HG02840 (cell line): ENCODE measurements at regions not wholly inside any gene's neighbourhood (a gene's known extent, or its start where the extent isn't known, plus 50 kb on each side); places are given as distances from the start of the nearest gene placed in this dataset.
"Not testable (repeated sequence)": the region's sequence is repeated elsewhere in the genome, so short reads cannot be mapped to it uniquely, and the experiment has no call there.

Experiments
- ATAC-seq: cut with Tn5 transposase; IDR thresholded peaks from one replicate; pipeline ENCODE4 v1.9.1; 2021; ENCODE audit warnings: mild to moderate bottlenecking, moderate library complexity, moderate number of reproducible peaks; ENCODE audit not compliant: unreplicated experiment, low FRiP score

DNA sequence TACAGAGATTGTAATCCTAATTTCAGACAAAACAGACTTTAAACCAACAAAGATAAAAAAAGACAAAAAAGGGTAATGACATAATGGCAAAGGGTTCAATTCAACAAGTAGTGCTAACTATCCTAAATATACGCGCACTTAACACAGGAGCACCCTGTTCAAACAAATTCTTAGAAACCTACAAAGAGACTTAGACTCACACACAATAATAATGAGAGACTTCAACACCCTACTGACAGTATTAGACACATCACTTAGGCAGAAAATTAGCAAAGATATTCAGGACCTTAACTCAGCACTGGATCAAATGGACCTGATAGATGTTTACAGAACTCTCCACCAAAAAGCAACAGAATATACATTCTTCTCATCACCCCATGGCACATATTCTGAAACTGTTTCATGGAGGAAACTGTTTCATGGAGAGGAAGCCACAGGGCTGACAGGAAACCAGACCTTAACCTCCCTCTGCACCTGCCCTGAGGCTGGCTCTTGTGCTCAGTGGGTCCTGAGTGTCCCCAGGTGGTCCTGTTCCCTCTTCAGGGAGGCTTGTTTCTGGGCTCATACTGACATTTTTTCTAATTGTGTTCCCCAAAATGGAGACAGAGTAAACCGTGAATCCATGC is 54.7 kb downstream of the OR4M2 start:
- ATAC-seq: not testable (repeated sequence)

DNA sequence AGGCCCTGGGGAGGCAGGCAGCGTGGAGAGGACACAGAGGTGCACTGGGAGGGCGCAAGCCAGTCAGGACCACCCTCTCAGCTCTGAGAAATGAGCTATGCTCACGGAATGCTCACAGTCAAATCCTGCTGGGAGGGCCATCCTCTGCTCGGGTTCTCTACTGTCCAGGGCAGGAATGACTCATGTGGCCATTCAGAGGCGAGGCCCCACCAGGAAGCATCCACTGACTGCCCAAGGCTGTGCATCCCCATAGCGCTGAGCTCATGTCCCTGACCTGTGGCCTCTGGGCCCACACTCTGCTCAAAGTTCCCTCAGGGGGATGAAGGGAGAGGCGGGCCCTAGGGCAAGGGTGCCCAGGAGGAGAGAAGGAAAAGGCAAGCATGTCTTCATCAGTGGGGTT is 57.2 kb downstream of the OR4M2 start:
- ATAC-seq: not testable (repeated sequence)

DNA sequence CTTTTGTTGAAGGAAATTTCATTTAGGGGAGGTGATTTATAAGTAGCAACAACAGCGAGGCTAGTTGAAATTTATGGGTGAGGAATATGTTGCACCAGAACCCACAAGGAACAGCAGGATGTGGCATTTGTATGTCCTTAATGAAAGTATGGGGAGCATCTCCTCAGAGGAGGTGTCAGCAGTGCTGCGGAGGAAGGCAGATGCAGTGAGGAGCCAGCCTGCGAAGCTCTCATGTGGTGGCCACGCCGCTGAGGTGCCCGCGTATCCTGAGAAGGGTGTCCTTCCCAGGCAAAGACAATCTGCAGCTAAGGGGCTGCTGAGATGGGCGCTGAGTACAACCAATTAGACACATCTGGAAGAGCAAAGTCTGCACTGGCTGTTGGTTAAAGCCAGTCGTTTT is 60.8 kb downstream of the OR4M2 start:
- not testable (repeated sequence) for ATAC-seq

DNA sequence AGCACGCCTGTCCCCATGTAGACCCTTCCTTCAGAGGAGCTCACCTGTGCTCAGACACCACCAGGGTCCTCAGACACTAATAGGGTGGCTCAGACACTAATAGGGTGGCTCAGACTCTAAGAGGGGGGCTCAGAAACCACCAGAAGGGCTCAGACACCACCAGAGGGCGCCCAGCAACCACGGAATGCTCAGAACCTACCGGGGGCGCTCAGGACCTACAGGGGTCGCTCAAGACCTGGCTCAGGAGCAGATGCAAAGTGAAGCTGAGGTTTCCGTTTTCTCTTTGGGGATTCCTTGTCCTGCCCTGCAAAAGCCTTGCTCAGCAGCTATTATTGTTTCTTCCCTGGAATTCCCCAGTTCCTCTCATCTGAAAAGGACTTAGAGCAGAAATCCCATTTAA is 67.8 kb downstream of the OR4M2 start:
- ATAC-seq: peak; percentile 80

DNA sequence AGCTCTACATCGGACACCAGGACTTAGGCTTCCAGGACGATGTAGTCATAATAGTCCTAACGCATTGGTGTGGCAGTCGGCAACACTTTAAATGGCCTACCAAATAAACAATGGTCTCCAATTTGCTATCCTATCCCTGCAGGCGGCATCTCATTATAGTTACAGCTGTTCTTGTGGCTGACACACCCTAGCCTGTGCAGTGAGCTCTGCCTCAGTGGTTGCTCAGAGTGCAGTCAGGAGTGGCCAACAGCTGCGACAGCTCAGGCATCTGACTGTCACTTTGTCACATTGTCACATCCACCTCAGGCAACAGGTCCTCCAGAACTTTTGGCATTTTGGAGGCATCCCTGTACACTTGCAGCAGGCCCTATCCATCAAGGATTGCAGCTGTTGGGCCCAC is 77.9 kb downstream of the OR4M2 start:
- ATAC-seq: not testable (repeated sequence)

DNA sequence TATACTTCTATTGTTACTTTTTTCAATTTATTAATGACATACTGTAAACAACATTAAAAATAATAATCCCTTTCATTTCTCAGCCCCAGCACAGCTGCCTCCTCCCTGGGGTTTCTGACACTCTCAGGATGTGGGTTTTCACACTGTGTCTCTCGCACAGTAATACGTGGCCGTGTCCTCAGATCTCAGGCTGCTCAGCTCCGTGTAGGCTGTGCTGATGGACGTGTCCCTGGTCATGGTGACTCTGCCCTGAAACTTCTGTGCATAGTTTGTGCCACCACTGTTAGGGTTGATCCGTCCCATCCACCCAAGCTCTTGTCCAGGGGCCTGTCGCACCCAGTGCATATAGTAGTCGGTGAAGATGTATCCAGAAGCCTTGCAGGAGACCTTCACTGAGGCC is 80.0 kb downstream of the OR4M2 start:
- peak; percentile 33 for ATAC-seq

DNA sequence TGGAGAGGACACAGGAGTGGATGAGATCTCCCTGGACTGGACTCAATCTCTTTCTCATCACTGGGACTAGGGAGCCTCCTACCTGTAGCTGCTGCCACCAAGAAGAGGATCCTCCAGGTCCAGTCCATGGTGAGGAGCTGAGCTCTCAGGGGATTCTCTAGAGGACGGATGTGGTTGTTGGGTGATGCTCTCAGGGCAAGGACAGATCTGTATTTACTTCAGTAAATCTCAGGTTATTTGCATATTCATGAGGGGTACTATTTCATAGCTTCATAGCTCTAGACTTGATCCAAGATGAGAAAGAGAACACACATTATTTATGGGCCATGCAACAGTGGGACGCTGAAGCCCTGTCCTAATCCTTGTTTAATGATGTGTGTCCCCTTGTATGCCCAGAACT is 80.4 kb downstream of the OR4M2 start:
- ATAC-seq: peak; percentile 83

DNA sequence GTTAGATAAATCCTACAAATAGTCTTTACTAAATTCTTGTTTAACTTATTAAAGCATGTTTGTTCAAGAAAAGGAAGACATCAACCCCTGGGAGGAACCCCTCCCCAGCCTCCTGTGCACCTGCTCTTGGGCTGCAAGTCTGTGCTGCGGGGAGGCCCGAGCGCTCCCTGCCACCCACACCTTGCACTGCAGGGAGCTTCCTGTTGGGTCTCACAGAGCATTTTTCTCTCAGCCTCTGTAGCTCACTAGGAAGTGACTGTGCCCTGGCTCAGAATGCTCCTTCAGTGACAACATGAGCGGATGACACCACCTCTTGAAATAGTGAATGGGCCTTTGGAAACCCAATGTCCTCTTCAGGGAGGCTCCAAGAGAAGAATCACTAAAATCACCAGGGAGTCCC is 81.1 kb downstream of the OR4M2 start:
- peak; percentile 59 for ATAC-seq

DNA sequence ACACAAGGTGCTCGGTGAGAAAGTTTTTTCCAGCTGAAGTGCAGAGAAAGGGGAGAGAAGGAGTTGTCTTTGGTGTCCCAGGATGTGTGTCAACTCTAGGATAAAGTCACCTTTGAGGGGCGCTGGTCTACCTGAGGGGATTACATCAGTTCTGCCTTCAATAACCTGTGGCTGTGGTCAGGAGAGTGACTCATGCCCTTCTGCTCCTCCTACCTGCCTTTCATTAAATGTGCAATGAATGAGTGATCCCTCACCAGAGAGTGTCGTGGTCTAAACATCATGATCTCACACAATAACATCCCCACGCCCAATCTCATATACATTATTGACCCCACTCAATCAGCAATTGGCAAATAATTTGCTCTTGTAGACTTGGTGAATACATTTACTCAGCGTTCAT is 83.4 kb downstream of the OR4M2 start:
- not testable (repeated sequence) for ATAC-seq

DNA sequence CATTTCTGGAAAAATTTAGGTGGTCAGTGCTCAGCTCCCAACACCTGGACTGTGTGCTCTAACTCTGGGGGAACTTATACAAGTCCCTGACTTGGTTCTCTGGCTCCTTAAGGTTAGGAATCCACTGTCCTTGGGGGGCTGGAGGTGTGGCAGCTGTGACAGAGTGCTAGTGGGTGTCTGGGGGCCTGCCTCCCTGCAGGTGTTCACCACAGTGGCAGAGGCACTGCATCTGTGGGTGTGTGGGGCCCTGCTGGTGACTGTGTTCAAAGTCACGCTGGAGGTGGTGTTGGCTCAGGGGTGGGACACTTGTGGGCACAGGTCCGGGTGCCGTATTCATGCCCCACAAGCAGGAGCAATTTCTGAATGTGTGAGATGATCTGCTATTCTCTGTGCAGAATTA is 87.2 kb downstream of the OR4M2 start:
- ATAC-seq: not testable (repeated sequence)

DNA sequence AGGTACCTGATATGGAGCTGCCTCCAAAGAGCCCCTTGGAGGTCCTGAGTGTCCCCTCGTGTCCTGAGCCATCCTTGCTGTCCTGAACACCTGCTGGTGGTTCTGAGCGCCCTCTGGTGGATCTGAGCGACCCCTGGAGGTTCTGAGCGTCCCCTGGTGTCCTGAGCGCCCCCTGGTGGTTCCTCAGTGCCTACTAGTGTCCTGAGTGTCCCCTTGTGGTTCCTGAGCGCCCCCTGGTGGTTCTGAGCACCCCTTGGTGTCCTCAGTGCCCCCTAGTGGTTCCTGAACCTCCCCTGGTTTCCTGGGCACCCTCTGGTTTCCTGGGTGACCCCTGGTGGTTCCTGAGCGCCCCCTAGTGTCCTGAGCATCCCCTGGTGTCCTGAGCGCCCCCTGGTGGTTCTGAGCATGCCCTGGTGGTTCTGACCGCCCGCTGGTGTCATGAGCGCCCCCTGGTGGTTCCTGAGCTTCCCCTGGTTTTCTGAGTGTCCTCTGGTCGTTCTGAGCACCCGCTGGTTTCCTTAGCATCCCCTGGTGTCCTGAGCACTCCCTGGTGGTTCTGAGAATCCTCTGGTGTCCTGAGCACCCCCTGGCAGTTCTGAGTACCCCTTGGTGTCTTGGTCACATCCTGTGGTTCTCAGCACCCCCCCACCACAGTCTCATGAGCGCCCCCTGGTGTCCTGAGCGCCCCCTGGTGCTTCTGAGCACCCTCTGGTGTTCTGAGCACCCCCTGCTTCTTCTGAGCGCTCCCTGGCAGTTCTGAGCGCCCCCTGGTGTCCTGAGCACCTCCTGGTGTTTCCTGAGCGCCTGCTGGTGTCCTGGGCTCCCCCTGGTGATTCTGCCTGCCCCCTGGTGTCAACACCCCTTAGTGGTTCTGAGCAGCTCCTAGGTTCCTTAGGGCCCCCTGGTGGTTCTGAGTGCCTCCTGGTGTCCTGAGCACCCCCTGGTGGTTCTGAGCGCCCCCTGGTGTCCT is 93.0 kb downstream of the OR4M2 start:
- ATAC-seq: peak; percentile 67

DNA sequence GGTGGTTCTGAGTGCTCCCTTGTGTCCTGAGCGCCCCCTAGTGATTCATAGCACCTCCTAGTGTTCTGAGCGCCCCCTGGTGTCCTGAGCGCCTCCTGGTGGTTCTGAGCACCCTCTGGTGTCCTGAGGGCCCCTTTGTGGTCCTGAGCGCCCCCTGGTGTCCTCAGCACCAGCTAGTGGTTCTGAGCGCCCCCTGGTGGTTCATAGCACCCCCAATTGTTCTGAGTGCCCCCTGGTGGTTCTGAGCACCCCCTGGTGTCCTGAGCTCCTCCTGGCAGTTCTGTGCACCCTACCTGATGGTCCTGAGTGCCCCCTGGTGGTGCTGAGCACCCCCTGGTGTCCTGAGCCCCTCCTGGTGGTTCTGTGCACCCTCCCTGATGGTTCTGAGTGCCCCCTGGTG is 93.8 kb downstream of the OR4M2 start:
- peak; percentile 65 for ATAC-seq

DNA sequence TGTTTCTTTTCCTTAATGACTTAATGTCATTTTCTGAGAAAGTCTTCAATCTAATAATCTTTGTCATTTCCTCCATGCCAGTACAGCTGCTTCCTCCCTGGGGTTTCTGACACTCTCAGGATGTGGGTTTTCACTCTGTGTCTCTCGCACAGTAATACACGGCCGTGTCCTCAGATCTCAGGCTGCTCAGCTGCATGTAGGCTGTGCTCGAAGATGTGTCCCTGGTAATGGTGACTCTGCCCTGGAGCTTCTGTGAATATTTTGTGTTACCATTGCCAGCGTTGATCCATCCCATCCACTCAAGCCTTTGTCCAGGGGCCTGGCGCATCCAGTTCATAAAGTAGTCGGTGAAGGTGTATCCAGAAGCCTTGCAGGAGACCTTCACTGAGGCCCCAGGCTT is 97.6 kb downstream of the OR4M2 start:
- ATAC-seq: not testable (repeated sequence)

DNA sequence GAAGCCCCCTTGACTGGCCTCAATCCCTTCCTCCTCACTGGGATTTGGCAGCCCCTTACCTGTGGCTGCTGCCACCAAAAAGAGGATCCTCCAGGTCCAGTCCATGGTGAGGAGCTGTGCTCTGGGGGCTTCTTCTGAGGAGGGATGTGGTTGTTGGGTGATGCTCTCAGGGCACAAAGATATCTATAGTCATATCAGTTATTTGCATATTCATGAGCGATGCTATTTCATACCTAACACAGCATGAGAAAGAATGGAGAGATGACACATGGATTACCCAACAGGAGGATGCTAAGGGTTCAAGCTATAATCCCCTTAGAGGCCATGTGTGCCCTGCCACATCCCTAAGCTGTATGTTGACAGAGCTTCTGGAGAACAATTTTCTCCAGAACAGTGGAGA is 98.1 kb downstream of the OR4M2 start:
- not testable (repeated sequence) for ATAC-seq

DNA sequence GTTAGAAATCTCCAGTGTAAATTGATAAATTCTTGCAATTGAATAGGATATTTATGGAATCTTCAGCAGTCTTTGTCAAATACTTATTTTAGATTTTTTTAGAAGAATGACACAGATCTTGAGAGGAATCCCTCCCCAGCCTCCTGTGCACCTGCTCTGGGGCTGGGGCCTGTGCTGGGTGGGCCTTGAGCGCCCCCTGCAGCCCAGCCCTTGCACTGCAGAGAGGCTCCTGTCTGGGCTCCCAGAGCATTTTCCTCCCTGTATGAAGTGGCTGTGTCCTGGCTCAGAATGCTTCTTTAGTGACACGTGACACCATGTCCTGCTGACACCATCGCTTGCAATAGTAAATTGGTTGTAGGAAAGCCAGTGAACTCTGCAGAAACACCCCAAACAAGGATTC is 98.7 kb downstream of the OR4M2 start:
- ATAC-seq: not testable (repeated sequence)

DNA sequence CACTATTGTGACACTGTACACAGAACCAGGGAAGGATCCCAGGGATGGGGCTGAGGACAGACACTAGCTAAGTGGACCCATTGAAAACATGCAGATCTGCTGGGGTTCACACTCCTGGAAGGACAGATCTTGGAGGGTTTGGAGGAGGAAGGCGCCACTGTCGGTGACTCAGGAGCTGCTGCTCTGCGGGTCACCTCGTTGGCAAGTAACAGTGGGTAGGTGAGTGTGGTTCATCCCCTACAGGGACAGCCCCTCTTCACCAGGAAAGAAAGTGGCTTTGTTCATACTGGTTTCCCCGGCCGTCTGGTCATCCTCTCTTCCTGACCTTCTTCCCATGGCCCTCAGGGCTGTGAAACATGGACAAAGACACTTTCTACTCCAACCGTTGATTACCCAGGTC is 100.3 kb downstream of the OR4M2 start:
- ATAC-seq: not testable (repeated sequence)

DNA sequence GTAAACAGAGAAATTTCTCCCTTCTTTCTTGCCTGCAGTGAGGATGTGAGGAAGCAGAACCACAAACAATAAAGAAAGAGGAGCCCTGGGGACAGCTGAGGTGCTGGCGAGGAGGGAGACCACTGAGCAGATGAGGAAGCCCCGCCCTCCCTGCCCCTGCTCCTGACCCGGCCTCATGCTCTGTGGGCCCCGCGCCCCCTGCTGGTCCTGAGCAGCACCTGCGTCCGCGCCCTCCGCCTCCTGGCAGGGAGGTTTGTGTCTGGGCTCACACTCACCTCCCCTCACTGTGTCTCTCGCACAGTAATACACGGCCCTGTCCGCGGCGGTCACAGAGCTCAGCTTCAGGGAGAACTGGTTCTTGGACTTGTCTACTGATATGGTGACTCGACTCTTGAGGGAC is 104.4 kb downstream of the OR4M2 start:
- ATAC-seq: not testable (repeated sequence)

DNA sequence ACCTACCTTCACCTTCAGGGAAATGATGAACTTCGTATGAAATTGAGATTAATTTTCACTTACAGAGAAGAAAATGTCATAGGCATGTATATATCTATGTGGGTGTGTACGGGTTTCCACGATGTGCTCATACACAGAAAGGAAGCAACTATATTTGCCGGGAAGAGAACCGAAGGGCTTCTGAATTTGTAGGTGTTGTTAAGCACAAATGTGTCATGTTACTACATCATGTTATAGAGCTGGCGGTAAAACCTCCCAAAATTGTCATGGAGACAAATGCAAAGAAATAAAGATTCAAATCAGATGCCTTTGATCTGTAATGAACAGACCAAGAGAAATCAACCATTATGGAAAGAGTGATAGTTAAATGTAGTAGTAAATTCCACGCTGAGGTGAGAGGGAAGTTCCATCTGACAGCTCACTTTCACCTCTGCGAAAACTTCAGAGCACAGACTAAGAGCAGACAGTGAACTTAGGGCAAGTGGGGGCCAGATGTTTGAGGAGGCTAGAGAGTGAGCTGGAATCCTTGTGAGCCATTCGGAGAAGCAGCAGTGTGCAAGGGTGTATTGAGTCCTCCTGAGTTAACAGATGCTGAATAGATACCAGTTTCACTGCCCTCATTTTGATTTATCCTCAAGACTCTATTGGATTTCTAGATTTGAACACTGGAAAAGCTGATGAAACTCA is 106.7 kb downstream of the OR4M2 start:
- not testable (repeated sequence) for ATAC-seq

DNA sequence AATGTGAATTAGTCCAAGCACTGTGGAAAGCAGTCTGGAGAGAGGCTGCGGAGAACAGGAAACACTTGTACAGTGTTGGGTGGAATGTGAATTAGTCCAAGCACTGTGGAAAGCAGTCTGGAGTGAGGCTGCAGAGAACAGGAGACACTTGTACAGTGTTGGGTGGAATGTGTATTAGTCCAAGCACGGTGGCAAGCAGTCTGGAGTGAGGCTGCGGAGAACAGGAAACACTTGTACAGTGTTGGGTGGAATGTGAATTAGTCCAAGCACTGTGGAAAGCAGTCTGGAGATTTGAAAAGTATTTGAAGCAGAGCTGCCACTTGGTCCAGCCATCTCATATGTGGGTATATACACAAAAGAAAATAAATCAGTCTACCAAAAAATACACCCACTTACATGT is 111.5 kb downstream of the OR4M2 start:
- ATAC-seq: not testable (repeated sequence)

DNA sequence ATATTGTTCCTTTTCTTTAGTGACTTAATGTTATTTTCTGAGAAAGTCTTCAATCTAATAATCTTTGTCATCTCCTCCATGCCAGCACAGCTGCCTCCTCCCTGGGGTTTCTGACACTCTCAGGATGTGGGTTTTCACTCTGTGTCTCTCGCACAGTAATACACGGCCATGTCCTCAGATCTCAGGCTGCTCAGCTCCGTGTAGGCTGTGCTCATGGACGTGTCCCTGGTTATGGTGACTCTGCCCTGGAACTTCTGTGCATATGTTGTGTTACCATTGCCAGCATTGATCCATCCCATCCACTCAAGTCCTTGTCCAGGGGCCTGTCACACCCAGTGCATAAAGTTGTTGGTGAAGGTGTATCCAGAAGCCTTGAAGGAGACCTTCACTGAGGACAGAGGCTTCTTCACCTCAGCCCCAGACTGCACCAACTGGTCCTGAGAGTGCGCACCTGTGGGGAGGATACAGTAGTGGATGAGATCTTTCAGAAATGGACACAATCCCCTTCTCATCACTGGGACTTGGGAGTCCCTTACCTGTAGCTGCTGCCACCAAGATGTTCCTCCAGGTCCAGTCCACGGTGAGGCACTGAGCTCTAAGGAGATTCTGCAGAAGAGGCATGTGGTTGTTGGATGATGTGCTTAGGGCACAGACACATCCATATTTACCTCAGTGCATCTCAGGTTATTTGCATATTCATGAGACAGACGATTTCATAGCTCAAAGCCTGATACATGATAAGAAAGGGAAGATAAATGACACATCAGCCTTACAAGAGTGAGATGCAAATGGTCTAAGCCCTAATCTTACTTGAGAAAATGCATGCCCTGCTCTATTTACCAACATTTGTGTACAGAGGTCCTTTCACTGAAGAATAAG is 114.7 kb downstream of the OR4M2 start:
- ATAC-seq: not testable (repeated sequence)
